Keratinocyte (primary cell): ENCODE measurements at regions not wholly inside any gene's neighbourhood (a gene's known extent, or its start where the extent isn't known, plus 50 kb on each side); places are given as distances from the start of the nearest gene placed in this dataset.

Experiments
- CTCF ChIP-seq, 3 experiments: IDR thresholded peaks in 1 of 3; conservative IDR thresholded peaks in 1 of 3; optimal IDR thresholded peaks in 1 of 3; 2 replicates in 2 of 3; 3 replicates in 1 of 3; pipeline versions ENCODE3 to v1.5.1; 2011; ENCODE audit warnings: low read length in 3 of 3, mild to moderate bottlenecking in 3 of 3, moderate library complexity in 2 of 3, control low read depth in 1 of 3, inconsistent platforms in 1 of 3; ENCODE audit not compliant: insufficient read depth in 2 of 3; ENCODE audit errors: extremely low read depth in 1 of 3
- EZH2 ChIP-seq: IDR thresholded peaks from one replicate; pipeline ENCODE4 v1.6.1; 2012; ENCODE audit warnings: inconsistent platforms, mild to moderate bottlenecking, low read length, moderate library complexity

GRCh38 chr10:23493711-23494110, 54.8 kb downstream of the OTUD1 start:
- TF ChIP-seq EZH2 = no peak
- TF ChIP-seq CTCF (optimal IDR thresholded peaks at IDR 0.05 in 1 of 3, IDR thresholded peaks at IDR 0.05 in 1 of 3, conservative IDR thresholded peaks at IDR 0.05 in 1 of 3; ENCODE audit: extremely low read depth in 1 of 3, insufficient read depth in 2 of 3, low read length in 3 of 3) = no peak
